Pons (tissue), 1 donor: ENCODE measurements at regions not wholly inside any gene's neighbourhood (a gene's known extent, or its start where the extent isn't known, plus 50 kb on each side); places are given as distances from the start of the nearest gene placed in this dataset.
"Not testable (repeated sequence)": the region's sequence is repeated elsewhere in the genome, so short reads cannot be mapped to it uniquely, and the experiment has no call there.

Experiments
- DNase-seq: peaks from one replicate; pipeline ENCODE4 v3.0.0-alpha.2; 2016; ENCODE audit warnings: low spot score

DNA sequence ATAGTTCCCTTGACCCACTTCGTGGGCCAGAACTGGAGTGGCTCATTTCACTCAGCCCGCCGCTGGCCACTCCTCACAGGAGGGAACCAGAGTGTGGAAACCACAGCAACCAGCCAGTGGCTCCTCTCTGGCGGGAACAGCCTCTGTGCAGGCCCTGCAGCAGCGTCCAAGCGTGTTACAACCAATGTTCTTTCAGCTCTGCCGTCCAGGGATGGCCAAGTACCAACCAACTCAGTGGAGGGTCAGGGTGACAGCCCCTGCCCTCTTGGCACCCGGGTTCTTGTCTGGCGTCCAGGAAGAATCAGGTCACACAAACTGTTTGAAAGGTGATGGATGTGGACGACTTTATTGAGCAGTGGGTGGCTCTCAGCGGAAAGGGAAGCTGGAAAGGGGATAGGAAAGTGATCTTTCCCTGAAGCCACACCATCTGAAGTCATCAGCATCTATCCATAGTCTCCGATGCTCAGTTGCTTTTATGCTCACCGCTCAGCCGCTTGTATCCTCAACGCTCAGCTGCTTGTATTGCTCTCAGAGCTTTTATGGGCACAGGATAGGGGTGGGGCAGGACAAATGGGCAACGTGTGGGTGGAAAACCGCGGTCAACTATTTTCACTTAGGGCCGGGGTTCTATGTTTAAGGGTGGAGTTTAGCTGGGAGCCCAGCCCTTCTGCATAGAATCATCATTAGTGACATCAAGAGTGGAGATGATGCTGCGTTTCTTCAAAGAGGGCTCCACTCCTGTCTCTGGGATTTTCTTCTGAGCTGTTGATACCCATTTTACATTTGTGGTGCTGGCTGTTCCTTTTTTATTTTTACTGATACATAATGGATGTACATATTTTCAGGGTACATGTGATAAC, 250.2 kb downstream of the RRAGC start:
- no peak for DNase-seq

DNA sequence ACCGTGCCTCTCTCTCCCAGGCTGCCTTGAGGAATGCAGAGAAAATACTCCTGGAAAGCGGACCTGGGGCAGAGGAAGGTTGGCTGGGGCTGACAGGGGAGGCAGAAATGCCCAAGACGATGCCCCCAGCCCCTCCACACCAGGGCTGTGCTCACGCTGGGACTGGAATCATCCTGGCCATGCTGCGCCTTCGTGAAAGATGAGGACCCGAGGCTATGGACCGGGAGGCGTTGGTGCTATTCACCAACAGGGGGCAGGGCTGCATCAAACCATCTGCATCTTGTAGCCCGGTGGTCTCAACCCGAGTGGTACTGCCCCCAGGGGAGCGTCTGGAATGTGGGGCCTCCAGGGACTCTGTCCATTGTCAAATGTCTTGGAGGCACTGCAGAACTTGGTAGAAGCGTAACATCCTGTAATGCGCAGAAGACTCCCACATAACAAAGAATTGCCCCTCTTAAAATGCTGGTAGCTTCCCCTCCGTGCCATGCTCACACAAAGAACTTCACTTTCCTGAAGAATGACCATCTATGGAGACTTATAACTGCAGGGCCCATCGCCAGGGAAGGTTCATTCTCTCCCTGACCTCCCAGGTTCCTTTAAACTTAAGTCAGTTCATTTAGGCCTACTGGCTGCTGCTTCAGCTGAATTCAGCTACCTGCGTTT, 251.2 kb downstream of the RRAGC start:
- DNase-seq: peak; percentile 24

DNA sequence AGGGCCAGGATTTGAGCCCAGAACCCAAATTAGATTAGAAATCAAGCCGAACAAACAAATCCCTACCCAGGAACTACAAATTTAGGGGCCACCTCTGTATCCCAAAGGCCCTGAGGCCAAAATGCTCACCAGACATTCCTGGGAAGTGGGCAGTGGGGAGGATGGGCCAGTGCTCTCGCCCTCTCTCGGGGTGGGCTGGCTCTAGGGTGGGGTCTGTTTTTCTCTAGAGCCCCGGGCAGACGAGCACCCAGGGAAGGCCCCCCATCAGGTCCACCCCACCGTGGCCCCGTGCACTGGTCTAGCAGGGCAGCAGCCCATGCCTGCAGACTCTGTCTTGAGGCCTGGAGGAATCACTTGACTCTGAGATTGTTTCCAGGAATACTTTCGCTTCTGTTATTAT, 252.0 kb downstream of the RRAGC start:
- DNase-seq: no peak

DNA sequence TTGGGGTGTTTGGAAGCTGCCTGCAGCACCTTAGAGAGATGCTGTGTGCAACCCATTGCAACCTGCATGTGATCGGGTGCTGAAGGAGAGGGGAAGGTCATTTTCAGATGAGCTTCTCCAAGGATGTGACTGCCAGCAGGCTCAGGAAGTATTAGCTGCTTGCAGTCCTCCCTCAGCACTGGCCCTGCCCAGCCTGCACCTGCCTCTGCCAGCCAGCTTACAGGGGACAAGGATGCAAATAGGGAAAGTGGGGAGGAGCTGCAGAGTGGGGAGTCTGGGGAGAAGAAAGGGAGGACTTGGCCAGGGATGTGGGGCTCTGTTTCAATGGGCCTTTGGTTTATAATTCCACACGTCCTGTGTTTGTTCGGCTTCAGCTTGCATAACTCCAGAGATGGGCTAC, 254.5 kb downstream of the RRAGC start:
- no peak for DNase-seq

DNA sequence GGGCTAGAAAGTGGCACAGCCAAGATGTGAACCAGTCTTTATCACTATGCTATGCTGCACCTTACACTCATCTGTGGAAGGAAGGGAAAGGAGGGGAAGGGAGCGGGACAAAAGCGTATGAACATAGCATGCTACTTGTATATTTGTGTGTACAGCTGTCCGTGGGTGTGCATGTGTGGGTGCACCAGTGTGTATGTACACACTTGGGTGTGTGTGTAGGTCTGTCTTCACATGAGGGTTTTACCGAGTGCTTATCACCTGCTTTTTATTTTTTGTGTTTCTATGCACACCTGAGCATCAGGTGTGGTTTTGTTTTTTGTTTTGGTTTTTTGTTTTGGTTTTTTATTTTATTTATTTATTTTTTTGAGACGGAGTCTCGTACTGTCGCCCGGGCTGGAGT, 255.7 kb downstream of the RRAGC start:
- no peak for DNase-seq

DNA sequence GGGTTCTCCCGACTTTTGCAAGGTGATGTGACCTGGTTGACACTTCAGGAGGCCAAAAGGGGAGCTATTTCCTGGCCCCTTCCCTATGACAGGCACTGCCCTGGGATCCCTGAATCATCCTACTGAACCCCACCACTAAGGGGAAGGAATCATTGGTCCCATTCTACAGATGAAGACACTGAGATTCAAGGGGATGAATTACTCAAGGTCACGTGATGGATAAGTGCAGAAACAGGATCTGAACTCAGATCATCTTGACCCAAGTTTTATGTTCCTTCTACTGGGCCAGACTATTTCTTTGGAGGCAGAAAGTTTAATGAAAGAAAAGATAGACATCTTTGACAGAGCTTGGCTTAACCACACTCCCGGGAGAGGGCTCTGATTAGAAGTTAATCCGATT, 258.7 kb downstream of the RRAGC start:
- no peak for DNase-seq

DNA sequence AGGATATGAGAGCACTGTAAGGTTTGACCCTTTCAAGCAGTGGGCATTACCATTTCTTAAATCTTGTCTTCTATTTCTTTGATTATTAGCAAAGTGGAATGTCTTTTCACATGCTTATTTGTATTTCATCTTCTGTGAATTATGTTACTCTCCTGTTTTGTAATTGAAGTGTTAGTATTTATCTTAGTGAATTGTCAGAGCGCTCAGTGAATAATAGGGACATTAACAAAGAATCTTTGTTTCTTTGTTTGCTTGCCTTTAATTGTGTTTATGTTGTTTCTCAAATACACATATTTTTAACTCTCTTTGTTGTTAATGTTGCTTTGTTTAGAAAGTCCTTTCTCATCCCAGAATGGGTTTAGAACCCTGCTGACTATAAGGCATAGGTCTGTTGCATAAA, 259.3 kb downstream of the RRAGC start:
- peak; percentile 6 for DNase-seq

DNA sequence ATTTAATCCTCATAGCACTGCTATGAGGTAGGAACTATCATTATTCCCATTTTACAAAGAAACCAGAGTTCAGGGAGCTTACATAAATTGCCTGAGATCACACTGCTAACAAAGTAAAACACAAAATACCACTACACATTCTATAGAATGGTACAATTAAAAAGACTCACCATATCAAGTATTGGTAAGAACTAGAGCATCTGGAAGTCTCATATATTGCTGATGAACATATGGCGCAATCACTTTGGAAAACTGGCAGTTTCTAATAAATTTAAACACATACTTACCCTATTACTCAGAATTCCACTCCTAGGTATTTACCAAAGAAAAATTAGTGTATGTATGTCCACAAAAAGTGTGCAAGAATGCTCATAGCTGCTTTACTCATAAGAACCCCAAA, 261.5 kb downstream of the RRAGC start:
- DNase-seq: no peak

DNA sequence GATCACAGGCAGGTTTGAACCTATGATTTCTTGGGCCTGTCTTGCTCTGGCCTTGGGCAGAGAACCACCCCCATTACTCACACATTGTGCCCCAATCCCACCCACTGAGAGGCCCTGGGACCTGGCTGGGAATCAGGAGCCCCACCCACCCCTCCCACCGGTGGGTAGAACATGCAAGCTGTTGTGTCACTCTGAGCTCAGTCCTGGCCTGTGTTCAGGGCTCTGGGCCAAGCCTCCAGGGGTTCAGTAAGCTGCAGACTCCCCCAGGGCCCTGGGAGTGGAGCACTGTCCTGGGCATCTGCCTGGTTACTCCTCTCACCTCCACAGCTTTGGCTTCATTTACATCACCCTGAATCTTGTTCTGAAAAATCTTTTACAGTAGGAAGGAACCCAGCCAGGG, 270.5 kb downstream of the RRAGC start:
- no peak for DNase-seq

DNA sequence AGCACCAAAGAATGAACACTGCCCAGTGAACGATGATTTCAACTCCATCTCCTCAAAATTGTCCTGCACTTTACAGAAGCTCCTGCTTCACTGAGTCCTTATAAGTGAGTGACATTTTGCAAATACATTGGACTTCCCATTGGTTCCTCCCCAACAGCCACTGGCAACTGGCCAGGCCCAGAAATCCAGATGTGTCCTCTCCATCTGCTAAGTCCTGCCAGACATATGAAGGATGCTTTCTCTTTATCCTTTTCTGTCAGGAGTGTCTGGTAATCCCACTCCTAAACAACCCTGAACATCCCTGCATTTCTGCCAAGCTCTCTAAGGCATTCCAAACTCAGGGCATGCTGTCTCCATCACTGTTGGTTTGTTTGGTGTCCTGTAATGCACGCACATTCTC, 271.8 kb downstream of the RRAGC start:
- no peak for DNase-seq

DNA sequence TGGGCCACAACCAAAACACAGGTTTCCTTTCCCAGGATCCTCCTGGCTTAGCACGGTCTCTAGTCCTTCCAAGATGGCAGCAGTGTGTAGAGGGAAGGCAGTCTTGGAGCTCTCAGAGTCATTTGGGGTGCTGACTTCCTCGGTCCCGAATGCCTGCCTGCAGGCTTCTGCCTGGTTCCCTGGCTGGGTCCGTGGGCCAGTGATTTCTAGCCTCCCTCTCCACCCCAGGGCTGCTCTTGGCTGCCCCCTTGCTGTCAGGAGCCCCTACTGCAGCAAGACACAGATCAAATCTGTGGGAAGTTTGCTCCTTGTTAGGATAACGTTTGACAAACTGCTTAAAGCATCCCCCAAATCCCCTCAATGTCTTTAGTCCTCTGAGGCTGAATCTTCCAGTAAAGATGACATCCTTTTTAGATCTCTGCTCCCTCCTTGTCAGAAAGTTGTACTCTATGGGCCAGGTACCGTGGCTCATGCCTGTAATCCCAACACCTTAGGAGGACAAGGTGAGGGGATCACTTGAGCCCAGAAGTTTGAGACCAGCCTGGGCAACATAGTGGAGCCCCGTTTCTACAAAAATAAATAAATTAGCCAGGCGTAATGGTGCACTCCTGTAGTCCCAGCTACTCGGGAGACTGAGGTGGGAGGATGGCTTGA, 272.5 kb downstream of the RRAGC start:
- DNase-seq: peak; percentile 19

DNA sequence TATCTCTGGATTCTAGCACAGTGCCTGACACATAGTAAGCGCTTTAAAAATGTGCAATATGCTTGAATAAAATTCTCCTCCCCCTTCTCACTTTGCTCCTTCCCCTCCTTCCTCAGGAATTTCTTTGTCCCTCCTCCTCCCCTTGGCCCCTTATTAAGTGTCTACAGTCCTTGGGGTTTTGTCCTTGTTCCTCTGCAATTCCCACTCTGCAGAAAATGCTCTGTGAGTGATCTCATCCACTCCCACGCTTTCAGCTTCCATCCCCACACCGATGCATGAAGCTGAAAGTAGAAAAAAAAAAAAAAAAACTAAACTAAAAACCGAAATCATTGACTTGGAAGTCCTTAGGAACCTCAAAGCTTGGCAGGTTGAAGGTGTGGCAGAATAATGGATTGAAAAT, 273.6 kb downstream of the RRAGC start:
- no peak for DNase-seq

DNA sequence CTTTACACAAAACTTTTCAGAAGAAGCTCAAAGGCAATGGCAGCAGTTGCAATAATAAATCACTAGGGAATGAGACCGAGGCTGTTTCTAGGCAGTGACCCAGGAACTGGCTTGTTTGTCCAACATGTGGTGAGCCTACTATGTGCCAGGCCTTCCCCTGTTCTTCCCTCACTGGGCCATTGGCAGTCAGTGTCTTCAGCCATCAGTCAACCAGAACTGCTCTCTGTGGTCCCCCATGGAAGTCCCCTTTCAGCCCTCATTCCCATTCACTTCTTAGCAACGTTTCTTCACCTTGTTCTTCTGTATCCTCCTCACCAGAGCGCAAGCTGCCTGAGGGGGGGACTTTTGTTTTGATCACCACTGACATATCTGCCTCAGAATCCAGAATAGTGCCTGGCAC, 274.1 kb downstream of the RRAGC start:
- no peak for DNase-seq

DNA sequence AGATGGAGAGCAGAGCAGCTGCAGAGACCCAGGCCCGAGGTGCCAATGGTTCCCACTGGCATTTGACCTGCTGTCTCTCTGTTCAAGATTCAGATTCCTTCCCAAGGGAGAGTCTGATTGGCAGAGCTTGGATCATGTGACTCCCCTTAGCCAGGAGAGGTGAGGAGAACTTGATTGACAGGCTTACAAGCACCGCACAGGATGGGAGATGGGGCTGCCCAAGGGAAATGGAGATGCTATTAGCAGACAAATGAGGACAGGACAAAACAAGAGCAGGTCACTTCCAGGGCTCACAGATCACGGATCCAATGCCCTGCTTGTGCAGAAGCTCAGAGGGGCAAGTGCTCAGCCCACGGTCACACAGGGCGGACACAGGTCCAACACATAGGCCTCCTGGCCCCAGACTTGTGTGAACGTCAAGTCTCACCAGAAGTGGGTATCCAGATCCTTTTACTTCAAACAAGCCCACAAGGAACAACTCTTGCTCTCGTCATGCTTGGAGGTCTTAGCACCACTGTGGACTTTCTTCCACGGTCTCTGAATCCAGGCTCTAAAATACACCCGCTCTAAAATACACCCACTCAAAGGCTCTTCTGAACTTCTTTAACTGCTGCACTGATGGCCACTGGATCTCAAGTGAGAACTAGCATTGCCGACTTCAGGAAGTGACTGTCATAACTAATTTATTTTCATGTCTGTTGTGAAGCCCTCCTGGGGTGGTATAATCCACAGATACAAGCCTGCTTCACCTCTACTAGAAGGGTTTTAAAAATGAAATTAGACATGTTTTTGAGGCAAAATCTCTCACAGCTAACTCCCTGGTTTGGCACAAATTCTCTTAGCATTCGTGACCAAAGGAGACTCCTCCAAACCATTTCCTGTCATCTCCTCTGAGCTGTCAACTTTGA, 274.9 kb downstream of the RRAGC start:
- no peak for DNase-seq

DNA sequence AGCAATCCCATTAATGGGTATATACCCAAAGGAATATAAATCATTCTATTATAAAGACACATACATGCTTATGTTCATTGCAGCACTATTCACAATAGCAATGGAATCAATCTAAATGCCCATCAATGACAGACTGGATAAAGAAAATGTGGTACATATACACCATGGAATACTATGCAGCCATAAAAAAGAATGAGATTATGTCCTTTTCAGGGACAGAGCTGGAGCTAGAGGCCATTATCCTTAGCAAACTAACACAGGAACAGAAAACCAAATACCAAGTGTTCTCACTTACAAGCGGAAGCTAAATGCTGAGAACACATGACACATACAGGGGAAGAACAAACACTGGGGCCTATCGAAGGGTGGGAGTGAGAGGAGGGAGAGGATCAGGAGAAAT, 276.3 kb downstream of the RRAGC start:
- not testable (repeated sequence) for DNase-seq

DNA sequence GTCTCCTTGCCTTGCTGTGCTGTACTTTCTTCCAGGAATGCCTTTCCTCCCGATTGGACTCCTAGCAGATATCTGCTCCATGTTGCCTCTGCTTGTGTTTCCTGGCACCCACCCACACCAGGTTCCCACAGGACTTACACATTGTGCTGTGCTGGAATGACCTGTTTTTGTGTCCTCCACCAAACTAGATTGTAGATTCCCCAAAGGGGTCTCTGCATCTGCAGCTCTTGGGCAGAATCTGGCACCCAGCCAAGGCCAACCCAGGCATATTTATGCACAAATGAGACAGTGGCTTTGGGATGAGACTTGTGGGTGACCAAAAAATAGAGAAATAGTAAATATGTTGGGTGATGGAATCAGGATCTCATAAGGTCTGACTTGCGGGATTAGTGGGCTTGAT, 278.2 kb downstream of the RRAGC start:
- DNase-seq: no peak

DNA sequence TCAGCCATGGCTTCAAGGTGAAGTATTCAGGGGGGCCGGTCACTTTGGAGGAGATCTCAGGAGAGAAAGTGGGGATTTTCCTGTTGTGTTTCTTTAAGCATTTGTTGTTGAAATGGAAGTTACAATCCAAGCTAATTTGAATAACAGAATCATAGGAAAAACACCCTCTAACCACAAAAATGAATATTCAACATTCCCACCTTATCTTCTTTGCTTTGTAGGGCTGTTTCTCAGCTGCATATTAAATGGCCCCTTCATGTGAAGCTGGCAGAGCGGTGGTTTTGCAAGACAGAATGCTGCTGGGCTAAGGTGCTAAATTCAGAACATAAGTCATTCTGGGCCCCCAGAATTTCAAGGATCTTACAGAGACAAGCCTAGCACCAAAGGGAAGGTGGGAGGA, 279.0 kb downstream of the RRAGC start:
- DNase-seq: no peak

DNA sequence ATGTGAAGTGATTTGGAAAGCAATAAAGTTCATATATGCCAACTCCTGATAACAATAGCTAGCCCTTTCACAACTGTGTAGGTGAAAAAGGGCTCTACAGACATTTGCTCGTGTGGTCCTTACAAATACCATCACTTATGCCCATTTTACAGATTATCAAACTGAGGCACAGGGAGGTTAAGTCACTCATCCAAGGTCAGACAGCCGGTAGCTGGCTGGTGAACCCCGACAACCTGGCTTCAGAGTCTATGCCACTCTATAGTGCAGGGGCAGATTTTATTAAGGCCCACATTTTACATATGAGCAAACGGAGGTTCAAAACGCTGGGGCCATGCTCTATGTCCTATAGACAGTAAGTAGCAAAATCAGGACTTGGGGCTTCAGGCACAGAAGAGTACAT, 280.5 kb downstream of the RRAGC start:
- DNase-seq: no peak

DNA sequence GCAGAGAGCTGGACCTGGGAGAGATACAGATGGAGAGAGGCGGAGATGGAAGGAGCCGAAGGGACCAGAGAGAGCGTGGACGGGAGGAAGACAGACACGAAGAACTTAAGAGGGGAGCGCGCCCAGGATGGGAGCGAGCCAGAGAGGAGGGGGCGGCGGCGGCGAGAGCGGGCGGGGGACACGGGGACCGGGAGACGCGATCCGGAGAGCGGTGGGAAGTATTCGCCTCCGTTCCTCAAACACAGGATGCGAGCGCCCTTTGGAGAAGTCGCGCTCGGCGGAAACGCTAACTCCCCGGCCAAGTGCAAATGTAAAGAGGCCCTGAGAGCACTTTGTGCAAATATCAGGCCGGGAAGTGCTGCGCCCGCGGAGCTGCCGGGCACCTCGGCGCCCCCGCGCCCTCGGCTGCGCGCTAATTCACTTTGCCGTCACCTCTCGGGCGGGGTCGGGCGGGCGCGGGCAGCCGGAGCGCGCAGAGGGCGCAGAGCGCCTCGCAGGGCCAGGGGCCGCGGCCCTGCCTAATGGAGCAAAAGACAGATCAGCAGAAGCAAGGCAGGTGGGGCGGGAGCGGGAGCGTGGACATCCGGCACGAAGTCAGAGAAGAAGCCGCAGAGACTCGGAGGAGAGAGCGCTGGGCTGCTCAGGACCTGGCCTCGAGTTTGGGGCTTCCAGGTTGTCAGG, 281.2 kb downstream of the RRAGC start:
- no peak for DNase-seq

DNA sequence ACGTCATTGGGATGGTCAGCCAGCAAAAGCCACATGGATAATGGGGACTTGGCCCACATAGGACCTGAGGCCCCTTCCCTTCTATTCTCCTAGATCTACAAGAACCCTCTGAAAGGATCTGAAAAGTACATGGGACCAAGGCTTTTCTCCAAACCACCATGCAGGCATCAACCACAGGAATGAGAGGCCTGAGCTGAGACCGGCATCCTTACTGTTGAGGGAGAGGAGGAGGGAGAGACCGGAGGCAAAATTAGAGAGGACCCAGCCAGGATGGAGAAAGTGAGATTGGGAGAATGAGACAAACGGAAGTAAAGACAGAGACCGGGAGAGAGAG, 281.7 kb downstream of the RRAGC start:
- DNase-seq: no peak

DNA sequence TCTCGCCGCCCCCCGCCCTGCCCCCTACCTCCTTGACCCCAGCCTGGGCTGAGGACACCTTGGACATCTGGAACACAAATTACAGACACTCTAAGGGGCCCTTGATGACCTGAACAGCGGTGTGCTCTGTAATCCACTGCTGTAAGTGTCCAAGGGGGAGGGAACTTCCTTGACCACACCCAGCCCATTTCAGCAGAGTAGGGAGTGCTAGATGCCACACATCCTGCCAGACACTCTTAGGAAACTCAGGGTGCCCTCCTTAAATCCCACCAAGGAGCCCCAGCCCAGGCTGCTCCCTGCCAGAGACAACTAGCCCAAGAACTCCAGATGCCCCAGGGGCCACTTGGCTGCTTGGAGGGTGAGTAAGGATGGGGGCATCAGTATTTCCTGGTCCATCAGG, 282.2 kb downstream of the RRAGC start:
- DNase-seq: no peak

DNA sequence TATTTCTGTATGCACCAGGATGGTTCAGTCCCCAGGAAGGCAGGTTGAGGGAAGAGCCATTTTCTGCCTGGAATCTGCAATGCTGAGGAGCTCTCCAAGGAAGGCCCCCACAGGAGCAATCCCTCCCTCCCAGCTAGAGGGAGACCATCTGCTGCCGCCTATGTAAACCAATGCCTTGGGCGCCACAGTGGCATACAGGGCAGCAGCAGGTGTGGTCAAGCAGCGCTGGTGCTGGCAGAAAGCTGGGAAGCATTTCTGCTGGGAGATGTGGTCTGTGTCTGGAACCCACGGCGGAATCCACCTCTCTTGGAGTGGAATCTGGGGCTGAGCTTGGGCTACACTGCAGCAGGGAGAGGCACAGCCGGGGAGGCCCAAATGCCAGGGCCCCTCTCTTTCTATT, 283.3 kb downstream of the RRAGC start:
- DNase-seq: no peak
